GM12878 (cell line): ENCODE measurements at regions not wholly inside any gene's neighbourhood (a gene's known extent, or its start where the extent isn't known, plus 50 kb on each side); places are given as distances from the start of the nearest gene placed in this dataset.

Experiments
- SMC3 ChIP-seq: IDR thresholded peaks from 2 replicates; pipeline ENCODE4 v1.6.1; 2011; ENCODE audit warnings: low read length, improper control_type of control experiment, borderline replicate concordance
- TF ChIP-seq, protein P1 (sequence below), 3 experiments: IDR thresholded peaks in 2 of 3; conservative IDR thresholded peaks in 1 of 3; 2 replicates each; pipeline ENCODE4 v1.5.1; 2011; ENCODE audit warnings: low read depth in 3 of 3, low read length in 3 of 3, mild to moderate bottlenecking in 3 of 3, control low read depth in 2 of 3, moderate library complexity in 2 of 3, inconsistent platforms in 1 of 3, mixed read lengths in 1 of 3; ENCODE audit not compliant: control insufficient read depth in 2 of 3, insufficient read depth in 1 of 3; ENCODE audit errors: extremely low read depth in 1 of 3

DNA sequence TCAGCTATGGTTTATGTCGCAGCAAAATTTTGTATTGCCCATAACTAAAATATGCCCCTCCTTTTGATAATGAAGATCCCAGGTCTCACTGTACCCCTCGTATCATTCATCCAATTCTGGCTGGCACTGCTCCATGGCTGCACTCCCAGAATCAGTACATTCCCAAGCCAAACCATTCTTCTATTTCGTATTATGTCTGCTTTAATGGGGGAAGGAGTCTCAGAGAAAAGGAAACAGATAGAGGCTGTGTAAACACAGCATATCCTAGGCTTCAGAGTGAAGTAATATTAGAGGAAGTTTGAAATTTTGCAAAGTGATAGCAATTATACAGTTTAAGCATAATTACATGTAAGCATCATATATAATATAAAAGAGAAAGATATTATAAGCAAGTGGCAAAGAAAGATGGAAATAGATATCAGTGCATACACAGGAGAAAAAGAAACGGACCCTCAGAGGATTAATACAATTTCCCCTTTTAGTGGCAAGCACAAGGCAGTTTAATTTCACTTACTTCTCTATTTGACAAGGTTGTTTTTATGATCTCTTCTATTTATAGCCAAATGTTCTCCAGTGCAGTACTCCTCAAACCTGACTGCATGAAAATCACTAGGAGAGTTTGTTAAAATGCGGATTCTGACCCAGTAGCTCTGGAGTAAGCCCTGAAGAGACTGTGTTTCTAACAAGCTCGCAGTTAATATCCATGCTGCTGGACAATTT is 56.5 kb upstream of the TENT5A start:
- TF ChIP-seq, protein P1, sequence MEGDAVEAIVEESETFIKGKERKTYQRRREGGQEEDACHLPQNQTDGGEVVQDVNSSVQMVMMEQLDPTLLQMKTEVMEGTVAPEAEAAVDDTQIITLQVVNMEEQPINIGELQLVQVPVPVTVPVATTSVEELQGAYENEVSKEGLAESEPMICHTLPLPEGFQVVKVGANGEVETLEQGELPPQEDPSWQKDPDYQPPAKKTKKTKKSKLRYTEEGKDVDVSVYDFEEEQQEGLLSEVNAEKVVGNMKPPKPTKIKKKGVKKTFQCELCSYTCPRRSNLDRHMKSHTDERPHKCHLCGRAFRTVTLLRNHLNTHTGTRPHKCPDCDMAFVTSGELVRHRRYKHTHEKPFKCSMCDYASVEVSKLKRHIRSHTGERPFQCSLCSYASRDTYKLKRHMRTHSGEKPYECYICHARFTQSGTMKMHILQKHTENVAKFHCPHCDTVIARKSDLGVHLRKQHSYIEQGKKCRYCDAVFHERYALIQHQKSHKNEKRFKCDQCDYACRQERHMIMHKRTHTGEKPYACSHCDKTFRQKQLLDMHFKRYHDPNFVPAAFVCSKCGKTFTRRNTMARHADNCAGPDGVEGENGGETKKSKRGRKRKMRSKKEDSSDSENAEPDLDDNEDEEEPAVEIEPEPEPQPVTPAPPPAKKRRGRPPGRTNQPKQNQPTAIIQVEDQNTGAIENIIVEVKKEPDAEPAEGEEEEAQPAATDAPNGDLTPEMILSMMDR (IDR thresholded peaks at IDR 0.05 in 2 of 3, conservative IDR thresholded peaks at IDR 0.05 in 1 of 3; ENCODE audit: control insufficient read depth in 2 of 3, extremely low read depth in 1 of 3, insufficient read depth in 1 of 3, low read depth in 3 of 3, low read length in 3 of 3) = no peak
- TF ChIP-seq SMC3 = no peak
